CD4-positive, CD25-positive, alpha-beta regulatory T cell (primary cell): ENCODE measurements at regions not wholly inside any gene's neighbourhood (a gene's known extent, or its start where the extent isn't known, plus 50 kb on each side); places are given as distances from the start of the nearest gene placed in this dataset.
"Not testable (repeated sequence)": the region's sequence is repeated elsewhere in the genome, so short reads cannot be mapped to it uniquely, and the experiment has no call there.

Experiments
- ATAC-seq, 2 donors: fragments of 150-1000 bp; cut with Tn5 transposase; one replicate each; pipeline ENCODE4 v1.10.0; 2021; ENCODE audit warnings: low read depth in 2 of 2, moderate number of reproducible peaks in 2 of 2, moderate library complexity in 1 of 2
- DNase-seq, 3 donors: peaks; one replicate each; pipeline versions ENCODE4 v3.0.0 to v3.0.0-alpha.2; 2012 to 2022; ENCODE audit warnings: mixed read lengths in 1 of 3
- H3K27ac ChIP-seq: one replicate; pipeline ENCODE4 v1.7.0; 2013; ENCODE audit warnings: mild to moderate bottlenecking, low read length; ENCODE audit not compliant: insufficient read depth, poor library complexity, severe bottlenecking
- H3K27me3 ChIP-seq: one replicate; pipeline ENCODE4 v1.7.0; 2013; ENCODE audit warnings: low read length; ENCODE audit not compliant: control insufficient read depth, insufficient read depth
- H3K36me3 ChIP-seq: one replicate; pipeline ENCODE4 v1.7.0; 2013; ENCODE audit warnings: mild to moderate bottlenecking, low read length, moderate library complexity; ENCODE audit not compliant: control insufficient read depth, insufficient read depth
- H3K4me1 ChIP-seq: 2 replicates; pipeline ENCODE4 v1.7.0; 2013; ENCODE audit warnings: mild to moderate bottlenecking, low read length; ENCODE audit not compliant: insufficient read depth, control insufficient read depth, poor library complexity, severe bottlenecking
- H3K4me3 ChIP-seq: one replicate; pipeline ENCODE4 v1.7.0; 2013; ENCODE audit warnings: low read depth, mild to moderate bottlenecking, low read length, moderate library complexity
- H3K9me3 ChIP-seq, 2 experiments: 1 replicate in 1 of 2; 2 replicates in 1 of 2; pipeline ENCODE4 v1.7.0; 2013; ENCODE audit warnings: low read length in 2 of 2, mild to moderate bottlenecking in 1 of 2, moderate library complexity in 1 of 2; ENCODE audit not compliant: control insufficient read depth in 2 of 2
- H3K27ac Mint-ChIP-seq, 3 donors: one replicate each; pipeline ENCODE4 v1.8.0; 2020 to 2022; ENCODE audit warnings: mild to moderate bottlenecking in 3 of 3, mixed read lengths in 3 of 3, moderate library complexity in 2 of 3
- H3K27me3 Mint-ChIP-seq: one replicate; pipeline ENCODE4 v1.8.0; 2022; ENCODE audit warnings: mild to moderate bottlenecking, mixed read lengths
- H3K36me3 Mint-ChIP-seq: one replicate; pipeline ENCODE4 v1.8.0; 2020; ENCODE audit warnings: mixed read lengths
- H3K4me1 Mint-ChIP-seq, 4 donors: one replicate each; pipeline ENCODE4 v1.8.0; 2020 to 2022; ENCODE audit warnings: mixed read lengths in 4 of 4, mild to moderate bottlenecking in 1 of 4
- H3K4me3 Mint-ChIP-seq, 4 donors: one replicate each; pipeline ENCODE4 v1.8.0; 2020 to 2022; ENCODE audit warnings: mild to moderate bottlenecking in 4 of 4, mixed read lengths in 4 of 4, moderate library complexity in 3 of 4
- H3K9me3 Mint-ChIP-seq, 7 donors: one replicate each; pipeline ENCODE4 v1.8.0; 2020 to 2022; ENCODE audit warnings: mixed read lengths in 7 of 7, mild to moderate bottlenecking in 3 of 7, moderate library complexity in 2 of 7

DNA sequence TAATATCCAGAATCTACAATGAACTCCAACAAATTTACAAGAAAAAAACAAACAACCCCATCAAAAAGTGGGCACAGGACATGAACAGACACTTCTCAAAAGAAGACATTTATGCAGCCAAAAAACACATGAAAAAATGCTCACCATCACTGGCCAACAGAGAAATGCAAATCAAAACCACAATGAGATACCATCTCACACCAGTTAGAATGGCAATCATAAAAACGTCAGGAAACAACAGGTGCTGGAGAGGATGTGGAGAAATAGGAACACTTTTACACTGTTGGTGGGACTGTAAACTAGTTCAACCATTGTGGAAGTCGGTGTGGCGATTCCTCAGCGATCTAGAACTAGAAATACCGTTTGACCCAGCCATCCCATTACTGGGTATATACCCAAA is 1250.1 kb downstream of the FSCB start:
- not testable (repeated sequence) for ATAC-seq, H3K36me3 ChIP-seq, DNase-seq, H3K9me3 ChIP-seq, H3K36me3 Mint-ChIP-seq, H3K27ac ChIP-seq, H3K4me1 ChIP-seq, H3K4me3 Mint-ChIP-seq, H3K27me3 Mint-ChIP-seq, H3K27me3 ChIP-seq, H3K27ac Mint-ChIP-seq, H3K4me3 ChIP-seq, H3K4me1 Mint-ChIP-seq
- peaks cover 0 to 18% (median 6%) of the 10 kb centered on the region in 7 donors for H3K9me3 Mint-ChIP-seq

DNA sequence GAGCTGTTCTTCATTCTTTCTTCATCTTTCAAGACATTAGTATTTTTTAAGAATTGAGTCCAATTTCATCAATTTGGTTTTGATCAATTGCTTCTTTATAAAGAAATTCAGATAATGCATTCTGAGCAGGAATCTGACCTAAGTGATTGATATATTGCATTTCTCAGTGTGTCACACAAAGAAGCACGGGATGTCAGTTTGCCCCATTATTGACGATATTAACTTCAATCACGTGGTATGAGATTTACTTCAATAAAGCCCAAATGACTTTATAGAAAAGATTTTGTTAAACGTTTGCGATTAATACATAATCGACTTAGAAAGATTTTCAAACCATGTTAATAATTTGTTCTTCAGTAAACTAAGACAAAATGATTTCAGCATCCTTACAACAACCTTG is 1254.2 kb downstream of the FSCB start:
- Mint-ChIP-seq H3K4me3 (no peak overlapping the region), H3K4me1 (no peaks in the 10 kb centered on the region), H3K27ac (no peak overlapping the region), H3K36me3 (no peaks in the 10 kb centered on the region), H3K9me3 (peaks cover 0 to 17% (median 2%) of the 10 kb centered on the region in 7 donors), H3K27me3 (no peaks in the 10 kb centered on the region)
- Histone ChIP-seq H3K4me1 (no peaks in the 10 kb centered on the region), H3K9me3 (peaks cover 0 to 3% of the 10 kb centered on the region in 2 experiments), H3K36me3 (no peaks in the 10 kb centered on the region), H3K27ac (no peak overlapping the region), H3K4me3 (no peak overlapping the region), H3K27me3 (no peaks in the 10 kb centered on the region)
- DNase-seq (no peak), ATAC-seq (no peak)

DNA sequence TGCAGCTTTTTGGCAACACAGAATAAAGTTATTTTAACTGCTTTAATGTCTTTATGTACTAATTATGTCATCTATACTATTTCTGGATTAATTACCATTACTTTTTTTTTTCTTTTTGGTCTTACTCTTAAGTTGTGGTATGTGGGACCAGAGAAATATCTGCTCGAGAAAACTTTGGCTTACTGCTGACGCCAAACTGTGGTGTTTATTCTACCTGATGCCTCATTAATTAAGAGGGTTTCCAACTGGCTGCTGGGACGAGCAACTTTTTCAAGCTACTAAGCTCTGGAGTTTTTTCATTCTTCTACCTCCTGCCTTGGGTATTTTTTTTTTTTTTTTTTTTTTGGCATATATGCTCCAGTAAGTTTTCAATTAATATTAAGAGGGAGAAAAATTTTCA is 1257.5 kb downstream of the FSCB start:
- no peaks in the 10 kb centered on the region for H3K36me3 Mint-ChIP-seq
- H3K9me3 Mint-ChIP-seq = peaks cover 2 to 13% (median 4%) of the 10 kb centered on the region in 7 donors
- Histone ChIP-seq H3K4me1 (no peaks in the 10 kb centered on the region), H3K4me3 (no peak overlapping the region), H3K27ac (no peak overlapping the region), H3K36me3 (no peaks in the 10 kb centered on the region), H3K27me3 (no peaks in the 10 kb centered on the region), H3K9me3 (peaks cover 3% of the 10 kb centered on the region in 2 experiments)
- H3K4me3 Mint-ChIP-seq = no peak overlapping the region
- H3K27me3 Mint-ChIP-seq = no peaks in the 10 kb centered on the region
- H3K27ac Mint-ChIP-seq = peak overlapping the region in 1 of 3 donors; percentile 26
- H3K4me1 Mint-ChIP-seq = no peaks in the 10 kb centered on the region
- DNase-seq (no peak), ATAC-seq (no peak)

DNA sequence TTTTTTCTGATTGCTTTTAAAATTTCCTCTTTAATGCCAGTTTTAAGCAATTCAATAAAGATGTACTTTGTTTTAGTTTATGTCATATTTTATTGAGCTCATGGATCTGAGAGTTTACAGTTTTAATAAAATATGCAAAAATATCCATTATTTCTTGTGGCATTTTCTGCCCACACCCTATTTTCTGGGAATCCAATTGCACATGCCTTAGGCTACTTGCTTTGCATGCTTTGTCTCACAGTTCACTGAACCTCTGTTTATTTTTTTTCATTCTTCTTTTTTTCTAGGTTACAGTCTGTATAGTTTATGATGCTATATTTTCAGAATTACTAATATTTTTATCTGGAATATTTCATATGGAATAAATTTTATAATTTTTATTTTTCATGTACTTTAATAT is 1258.0 kb downstream of the FSCB start:
- H3K27ac Mint-ChIP-seq = no peak overlapping the region
- H3K36me3 ChIP-seq = no peaks in the 10 kb centered on the region
- H3K27me3 Mint-ChIP-seq = no peaks in the 10 kb centered on the region
- H3K4me1 ChIP-seq = no peaks in the 10 kb centered on the region
- no peak overlapping the region for H3K4me3 ChIP-seq
- no peak overlapping the region for H3K27ac ChIP-seq
- H3K4me1 Mint-ChIP-seq = no peaks in the 10 kb centered on the region
- H3K36me3 Mint-ChIP-seq = no peaks in the 10 kb centered on the region
- H3K4me3 Mint-ChIP-seq = no peak overlapping the region
- H3K9me3 Mint-ChIP-seq = peaks cover 2 to 15% (median 6%) of the 10 kb centered on the region in 7 donors
- H3K27me3 ChIP-seq = no peaks in the 10 kb centered on the region
- no peak for DNase-seq
- H3K9me3 ChIP-seq = peaks cover 3% of the 10 kb centered on the region in 2 experiments
- no peak for ATAC-seq

DNA sequence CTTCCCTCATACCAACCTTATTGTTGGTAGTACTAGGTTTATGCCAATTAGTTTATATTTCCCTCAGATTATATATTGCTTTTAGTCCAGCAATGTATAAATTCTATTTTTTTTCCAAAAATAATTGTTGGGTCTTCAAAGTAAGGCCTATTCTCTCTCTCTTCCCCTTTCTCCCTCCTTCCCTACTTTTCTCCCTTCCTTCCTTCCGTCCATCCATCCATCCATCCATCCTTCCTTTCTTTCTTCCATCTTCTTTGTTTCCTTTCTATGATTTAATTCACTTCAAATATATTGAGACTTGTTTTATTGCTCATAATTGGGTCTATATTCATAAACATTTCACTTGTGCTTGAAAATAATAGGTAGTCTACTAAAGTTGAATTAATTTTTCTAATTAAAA is 1259.2 kb downstream of the FSCB start:
- ATAC-seq = no peak
- Mint-ChIP-seq H3K4me1 (no peaks in the 10 kb centered on the region), H3K27me3 (no peaks in the 10 kb centered on the region), H3K36me3 (no peaks in the 10 kb centered on the region), H3K4me3 (peak overlapping the region in 1 of 4 donors; percentile 47), H3K27ac (no peak overlapping the region), H3K9me3 (peaks cover 3 to 15% (median 9%) of the 10 kb centered on the region in 7 donors)
- no peaks in the 10 kb centered on the region for H3K27me3 ChIP-seq
- DNase-seq = no peak
- H3K27ac ChIP-seq = no peak overlapping the region
- H3K4me3 ChIP-seq = no peak overlapping the region
- H3K36me3 ChIP-seq = no peaks in the 10 kb centered on the region
- no peaks in the 10 kb centered on the region for H3K4me1 ChIP-seq
- peaks cover 3% of the 10 kb centered on the region in 2 experiments for H3K9me3 ChIP-seq

DNA sequence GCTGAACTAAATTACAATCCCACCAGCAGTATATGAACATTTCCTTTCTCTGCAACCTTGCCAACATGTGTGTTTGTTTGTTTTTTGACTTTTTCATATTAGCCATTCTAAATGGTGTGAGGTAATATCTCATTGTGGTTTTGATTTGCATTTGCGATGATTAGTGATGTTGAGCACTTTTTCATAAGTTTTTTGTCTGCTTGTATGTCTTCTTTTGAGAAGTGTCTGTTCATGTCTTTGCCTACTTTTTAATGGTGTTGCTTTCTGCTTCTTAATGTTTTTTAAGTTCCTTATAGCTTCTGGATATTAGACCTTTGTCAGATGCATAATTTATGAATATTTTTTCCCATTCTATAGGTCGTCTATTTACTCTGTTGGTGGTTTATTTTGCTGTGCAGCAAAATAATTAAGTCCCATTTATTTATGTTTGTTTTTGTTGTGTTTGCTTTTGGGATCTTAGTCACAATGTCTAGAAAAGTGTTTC is 1262.9 kb downstream of the FSCB start:
- DNase-seq = no peak
- H3K4me1 ChIP-seq = no peaks in the 10 kb centered on the region
- H3K9me3 ChIP-seq = peaks cover 0 to 3% of the 10 kb centered on the region in 2 experiments
- H3K4me3 Mint-ChIP-seq = no peak overlapping the region
- H3K27ac ChIP-seq = no peak overlapping the region
- no peak overlapping the region for H3K27ac Mint-ChIP-seq
- no peaks in the 10 kb centered on the region for H3K4me1 Mint-ChIP-seq
- no peaks in the 10 kb centered on the region for H3K27me3 ChIP-seq
- H3K27me3 Mint-ChIP-seq = no peaks in the 10 kb centered on the region
- H3K36me3 Mint-ChIP-seq = no peaks in the 10 kb centered on the region
- H3K4me3 ChIP-seq = no peak overlapping the region
- H3K9me3 Mint-ChIP-seq = peaks cover 4 to 21% (median 11%) of the 10 kb centered on the region in 7 donors
- no peak for ATAC-seq
- no peaks in the 10 kb centered on the region for H3K36me3 ChIP-seq

DNA sequence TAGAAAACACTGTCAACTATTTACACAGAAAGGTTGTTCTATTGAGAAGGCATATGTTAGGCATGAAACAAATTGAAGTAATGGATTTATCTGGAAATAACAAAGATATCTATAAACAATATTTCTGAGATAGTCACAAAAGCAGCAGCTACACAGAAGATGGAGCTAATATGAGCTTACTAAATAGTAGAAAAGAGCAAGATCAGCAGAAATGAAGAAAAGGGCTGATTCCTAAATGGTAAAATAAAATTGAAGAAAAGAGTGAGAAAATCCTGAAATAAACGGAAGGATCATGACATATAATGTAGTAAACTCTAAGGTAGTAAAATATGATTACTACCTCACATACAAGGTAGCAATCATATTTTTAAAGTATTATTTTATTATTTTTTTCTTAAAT is 1263.9 kb downstream of the FSCB start:
- H3K27me3 ChIP-seq = no peaks in the 10 kb centered on the region
- no peaks in the 10 kb centered on the region for H3K36me3 ChIP-seq
- DNase-seq (no peak), ATAC-seq (no peak)
- Mint-ChIP-seq H3K4me1 (no peaks in the 10 kb centered on the region), H3K36me3 (no peaks in the 10 kb centered on the region), H3K9me3 (peaks cover 4 to 21% (median 10%) of the 10 kb centered on the region in 7 donors), H3K27me3 (no peaks in the 10 kb centered on the region), H3K27ac (no peak overlapping the region), H3K4me3 (no peak overlapping the region)
- H3K27ac ChIP-seq = no peak overlapping the region
- no peaks in the 10 kb centered on the region for H3K4me1 ChIP-seq
- peaks cover 0 to 3% of the 10 kb centered on the region in 2 experiments for H3K9me3 ChIP-seq
- no peak overlapping the region for H3K4me3 ChIP-seq

DNA sequence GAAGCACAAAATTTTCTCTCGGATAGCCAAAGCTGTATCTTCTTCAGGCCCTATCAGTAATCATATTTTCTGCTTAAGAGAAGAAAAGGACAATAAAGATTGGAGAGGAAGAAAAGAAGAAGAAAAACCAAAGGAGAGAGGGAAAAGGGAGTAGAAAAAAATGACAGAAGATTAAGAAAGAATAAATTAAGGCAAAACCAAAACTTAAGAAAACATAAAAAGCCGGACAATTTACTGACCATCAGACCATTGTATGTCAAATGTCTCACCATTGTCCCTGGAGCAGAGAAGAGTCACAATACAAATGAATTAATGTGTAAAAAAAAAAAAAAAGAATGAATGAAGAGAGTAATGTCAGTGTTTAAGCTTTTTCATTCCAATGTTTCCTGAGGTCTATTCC is 1274.8 kb downstream of the FSCB start:
- no peaks in the 10 kb centered on the region for H3K4me1 ChIP-seq
- Mint-ChIP-seq H3K4me3 (no peak overlapping the region), H3K27me3 (no peaks in the 10 kb centered on the region), H3K9me3 (peaks cover 0 to 26% (median 10%) of the 10 kb centered on the region in 7 donors), H3K4me1 (no peaks in the 10 kb centered on the region), H3K36me3 (no peaks in the 10 kb centered on the region), H3K27ac (no peak overlapping the region)
- no peaks in the 10 kb centered on the region for H3K27me3 ChIP-seq
- H3K27ac ChIP-seq = no peak overlapping the region
- no peaks in the 10 kb centered on the region for H3K36me3 ChIP-seq
- H3K4me3 ChIP-seq = no peak overlapping the region
- no peak for DNase-seq
- peaks cover 0 to 8% of the 10 kb centered on the region in 2 experiments for H3K9me3 ChIP-seq
- ATAC-seq = no peak
